ENCODE measurements at regions not wholly inside any gene's neighbourhood (a gene's known extent, or its start where the extent isn't known, plus 50 kb on each side); places are given as distances from the start of the nearest gene placed in this dataset.

DNA sequence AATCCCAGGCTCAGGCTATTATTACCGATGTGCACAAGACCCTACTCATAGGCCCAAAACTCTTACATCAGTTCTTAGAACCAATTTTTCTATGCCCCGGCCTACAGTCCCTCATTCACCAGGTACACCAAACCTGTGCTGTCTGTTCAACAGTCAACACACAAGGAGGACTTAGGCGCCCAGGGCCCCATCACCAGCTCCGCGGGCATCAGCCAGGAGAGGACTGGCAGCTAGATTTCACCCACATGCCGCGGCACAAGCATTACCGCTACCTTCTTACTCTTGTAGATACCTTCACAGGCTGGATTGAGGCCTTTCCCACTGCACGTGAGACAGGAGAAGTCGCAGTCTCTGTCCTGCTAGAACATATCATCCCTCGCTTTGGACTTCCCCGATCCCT lies 962.5 kb downstream of the RPA4 start:
- H3K4me3 Mint-ChIP-seq = no peak overlapping the region
- H3K4me1 Mint-ChIP-seq = no peaks in the 10 kb centered on the region
- ChIA-PET POLR2A (no interaction called here), CTCF (no interaction called here)
- TF ChIP-seq, protein P1, sequence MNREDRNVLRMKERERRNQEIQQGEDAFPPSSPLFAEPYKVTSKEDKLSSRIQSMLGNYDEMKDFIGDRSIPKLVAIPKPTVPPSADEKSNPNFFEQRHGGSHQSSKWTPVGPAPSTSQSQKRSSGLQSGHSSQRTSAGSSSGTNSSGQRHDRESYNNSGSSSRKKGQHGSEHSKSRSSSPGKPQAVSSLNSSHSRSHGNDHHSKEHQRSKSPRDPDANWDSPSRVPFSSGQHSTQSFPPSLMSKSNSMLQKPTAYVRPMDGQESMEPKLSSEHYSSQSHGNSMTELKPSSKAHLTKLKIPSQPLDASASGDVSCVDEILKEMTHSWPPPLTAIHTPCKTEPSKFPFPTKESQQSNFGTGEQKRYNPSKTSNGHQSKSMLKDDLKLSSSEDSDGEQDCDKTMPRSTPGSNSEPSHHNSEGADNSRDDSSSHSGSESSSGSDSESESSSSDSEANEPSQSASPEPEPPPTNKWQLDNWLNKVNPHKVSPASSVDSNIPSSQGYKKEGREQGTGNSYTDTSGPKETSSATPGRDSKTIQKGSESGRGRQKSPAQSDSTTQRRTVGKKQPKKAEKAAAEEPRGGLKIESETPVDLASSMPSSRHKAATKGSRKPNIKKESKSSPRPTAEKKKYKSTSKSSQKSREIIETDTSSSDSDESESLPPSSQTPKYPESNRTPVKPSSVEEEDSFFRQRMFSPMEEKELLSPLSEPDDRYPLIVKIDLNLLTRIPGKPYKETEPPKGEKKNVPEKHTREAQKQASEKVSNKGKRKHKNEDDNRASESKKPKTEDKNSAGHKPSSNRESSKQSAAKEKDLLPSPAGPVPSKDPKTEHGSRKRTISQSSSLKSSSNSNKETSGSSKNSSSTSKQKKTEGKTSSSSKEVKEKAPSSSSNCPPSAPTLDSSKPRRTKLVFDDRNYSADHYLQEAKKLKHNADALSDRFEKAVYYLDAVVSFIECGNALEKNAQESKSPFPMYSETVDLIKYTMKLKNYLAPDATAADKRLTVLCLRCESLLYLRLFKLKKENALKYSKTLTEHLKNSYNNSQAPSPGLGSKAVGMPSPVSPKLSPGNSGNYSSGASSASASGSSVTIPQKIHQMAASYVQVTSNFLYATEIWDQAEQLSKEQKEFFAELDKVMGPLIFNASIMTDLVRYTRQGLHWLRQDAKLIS (CRISPR knock-in tag; IDR thresholded peaks at IDR 0.05; ENCODE audit: borderline replicate concordance) = no peak
- TF ChIP-seq, protein P2, sequence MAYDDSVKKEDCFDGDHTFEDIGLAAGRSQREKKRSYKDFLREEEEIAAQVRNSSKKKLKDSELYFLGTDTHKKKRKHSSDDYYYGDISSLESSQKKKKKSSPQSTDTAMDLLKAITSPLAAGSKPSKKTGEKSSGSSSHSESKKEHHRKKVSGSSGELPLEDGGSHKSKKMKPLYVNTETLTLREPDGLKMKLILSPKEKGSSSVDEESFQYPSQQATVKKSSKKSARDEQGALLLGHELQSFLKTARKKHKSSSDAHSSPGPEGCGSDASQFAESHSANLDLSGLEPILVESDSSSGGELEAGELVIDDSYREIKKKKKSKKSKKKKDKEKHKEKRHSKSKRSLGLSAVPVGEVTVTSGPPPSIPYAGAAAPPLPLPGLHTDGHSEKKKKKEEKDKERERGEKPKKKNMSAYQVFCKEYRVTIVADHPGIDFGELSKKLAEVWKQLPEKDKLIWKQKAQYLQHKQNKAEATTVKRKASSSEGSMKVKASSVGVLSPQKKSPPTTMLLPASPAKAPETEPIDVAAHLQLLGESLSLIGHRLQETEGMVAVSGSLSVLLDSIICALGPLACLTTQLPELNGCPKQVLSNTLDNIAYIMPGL (CRISPR knock-in tag; IDR thresholded peaks at IDR 0.05) = no peak
- TF ChIP-seq, protein P3, sequence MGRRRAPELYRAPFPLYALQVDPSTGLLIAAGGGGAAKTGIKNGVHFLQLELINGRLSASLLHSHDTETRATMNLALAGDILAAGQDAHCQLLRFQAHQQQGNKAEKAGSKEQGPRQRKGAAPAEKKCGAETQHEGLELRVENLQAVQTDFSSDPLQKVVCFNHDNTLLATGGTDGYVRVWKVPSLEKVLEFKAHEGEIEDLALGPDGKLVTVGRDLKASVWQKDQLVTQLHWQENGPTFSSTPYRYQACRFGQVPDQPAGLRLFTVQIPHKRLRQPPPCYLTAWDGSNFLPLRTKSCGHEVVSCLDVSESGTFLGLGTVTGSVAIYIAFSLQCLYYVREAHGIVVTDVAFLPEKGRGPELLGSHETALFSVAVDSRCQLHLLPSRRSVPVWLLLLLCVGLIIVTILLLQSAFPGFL (CRISPR knock-in tag; IDR thresholded peaks at IDR 0.05; ENCODE audit: borderline replicate concordance) = no peak
- TF ChIP-seq, protein P4, sequence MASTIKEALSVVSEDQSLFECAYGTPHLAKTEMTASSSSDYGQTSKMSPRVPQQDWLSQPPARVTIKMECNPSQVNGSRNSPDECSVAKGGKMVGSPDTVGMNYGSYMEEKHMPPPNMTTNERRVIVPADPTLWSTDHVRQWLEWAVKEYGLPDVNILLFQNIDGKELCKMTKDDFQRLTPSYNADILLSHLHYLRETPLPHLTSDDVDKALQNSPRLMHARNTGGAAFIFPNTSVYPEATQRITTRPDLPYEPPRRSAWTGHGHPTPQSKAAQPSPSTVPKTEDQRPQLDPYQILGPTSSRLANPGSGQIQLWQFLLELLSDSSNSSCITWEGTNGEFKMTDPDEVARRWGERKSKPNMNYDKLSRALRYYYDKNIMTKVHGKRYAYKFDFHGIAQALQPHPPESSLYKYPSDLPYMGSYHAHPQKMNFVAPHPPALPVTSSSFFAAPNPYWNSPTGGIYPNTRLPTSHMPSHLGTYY (CRISPR knock-in tag; IDR thresholded peaks at IDR 0.05) = no peak
- TF ChIP-seq, protein P5, sequence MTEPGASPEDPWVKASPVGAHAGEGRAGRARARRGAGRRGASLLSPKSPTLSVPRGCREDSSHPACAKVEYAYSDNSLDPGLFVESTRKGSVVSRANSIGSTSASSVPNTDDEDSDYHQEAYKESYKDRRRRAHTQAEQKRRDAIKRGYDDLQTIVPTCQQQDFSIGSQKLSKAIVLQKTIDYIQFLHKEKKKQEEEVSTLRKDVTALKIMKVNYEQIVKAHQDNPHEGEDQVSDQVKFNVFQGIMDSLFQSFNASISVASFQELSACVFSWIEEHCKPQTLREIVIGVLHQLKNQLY (CRISPR knock-in tag; IDR thresholded peaks at IDR 0.05) = no peak
- TF ChIP-seq FOXK1 (CRISPR knock-in tag; IDR thresholded peaks at IDR 0.05) (no peak), ETV6 (CRISPR knock-in tag; IDR thresholded peaks at IDR 0.05) (no peak), JAZF1 (CRISPR knock-in tag; IDR thresholded peaks at IDR 0.05) (no peak), NR2C2 (CRISPR knock-in tag; IDR thresholded peaks at IDR 0.05) (no peak), IRF2 (CRISPR knock-in tag; IDR thresholded peaks at IDR 0.05; ENCODE audit: borderline replicate concordance, low read depth) (no peak), CREB1 (CRISPR knock-in tag; IDR thresholded peaks at IDR 0.05) (no peak), OVOL2 (CRISPR knock-in tag; IDR thresholded peaks at IDR 0.05; ENCODE audit: borderline replicate concordance) (no peak)
- ATAC-seq = no peak
- H3K27me3 Mint-ChIP-seq (ENCODE audit: low read depth) = no peaks in the 10 kb centered on the region
- peaks cover 56% of the 10 kb centered on the region for H3K36me3 Mint-ChIP-seq
- no peak overlapping the region for H3K27ac Mint-ChIP-seq
- peaks cover 59% of the 10 kb centered on the region for H3K9me3 Mint-ChIP-seq
- DNase-seq (ENCODE audit: low spot score) = no peak

DNA sequence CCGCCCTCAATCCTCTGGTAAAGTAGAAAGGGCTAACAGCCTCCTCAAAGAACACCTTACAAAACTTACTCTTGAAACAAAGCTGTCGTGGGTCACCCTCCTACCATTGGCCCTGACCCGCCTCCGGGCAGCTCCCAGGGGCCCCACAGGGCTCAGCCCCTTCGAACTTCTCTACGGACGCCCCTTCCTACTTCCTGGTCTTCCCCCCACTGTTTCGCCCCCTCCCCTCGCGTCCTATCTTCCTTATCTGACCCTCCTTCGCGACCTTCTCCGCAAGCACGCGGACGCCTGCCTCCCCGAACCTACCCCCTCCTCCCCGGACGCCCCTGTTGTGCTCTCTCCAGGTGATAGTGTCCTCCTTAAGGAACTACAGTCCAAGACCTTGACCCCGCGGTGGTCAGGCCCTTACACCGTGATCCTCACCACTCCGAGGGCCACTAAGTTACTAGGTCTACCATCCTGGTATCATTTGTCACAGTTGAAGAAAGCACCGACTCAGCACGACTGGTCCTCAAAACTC lies 963.1 kb downstream of the RPA4 start:
- ChIA-PET POLR2A (no interaction called here), CTCF (interaction anchor here (0.5 kb wide), 1 partner anchor 309 kb away, joined by 3 read pairs; no protein-coding TSS in a partner anchor)
- H3K27ac Mint-ChIP-seq = no peak overlapping the region
- peaks cover 52% of the 10 kb centered on the region for H3K36me3 Mint-ChIP-seq
- DNase-seq (ENCODE audit: low spot score) (no peak), ATAC-seq (no peak)
- H3K27me3 Mint-ChIP-seq (ENCODE audit: low read depth) = no peaks in the 10 kb centered on the region
- H3K4me1 Mint-ChIP-seq = no peaks in the 10 kb centered on the region
- H3K9me3 Mint-ChIP-seq = peaks cover 59% of the 10 kb centered on the region
- no peak overlapping the region for H3K4me3 Mint-ChIP-seq
- TF ChIP-seq ZNF138 (CRISPR knock-in tag; conservative IDR thresholded peaks at IDR 0.05) (no peak), NR2C2 (CRISPR knock-in tag; IDR thresholded peaks at IDR 0.05) (no peak), ZNF396 (CRISPR knock-in tag; IDR thresholded peaks at IDR 0.05; ENCODE audit: borderline replicate concordance) (no peak), MYBL2 (CRISPR knock-in tag; IDR thresholded peaks at IDR 0.05) (no peak), CREM (CRISPR knock-in tag; IDR thresholded peaks at IDR 0.05) (no peak), JUN (CRISPR knock-in tag; IDR thresholded peaks at IDR 0.05) (no peak)
- TF ChIP-seq, protein P6, sequence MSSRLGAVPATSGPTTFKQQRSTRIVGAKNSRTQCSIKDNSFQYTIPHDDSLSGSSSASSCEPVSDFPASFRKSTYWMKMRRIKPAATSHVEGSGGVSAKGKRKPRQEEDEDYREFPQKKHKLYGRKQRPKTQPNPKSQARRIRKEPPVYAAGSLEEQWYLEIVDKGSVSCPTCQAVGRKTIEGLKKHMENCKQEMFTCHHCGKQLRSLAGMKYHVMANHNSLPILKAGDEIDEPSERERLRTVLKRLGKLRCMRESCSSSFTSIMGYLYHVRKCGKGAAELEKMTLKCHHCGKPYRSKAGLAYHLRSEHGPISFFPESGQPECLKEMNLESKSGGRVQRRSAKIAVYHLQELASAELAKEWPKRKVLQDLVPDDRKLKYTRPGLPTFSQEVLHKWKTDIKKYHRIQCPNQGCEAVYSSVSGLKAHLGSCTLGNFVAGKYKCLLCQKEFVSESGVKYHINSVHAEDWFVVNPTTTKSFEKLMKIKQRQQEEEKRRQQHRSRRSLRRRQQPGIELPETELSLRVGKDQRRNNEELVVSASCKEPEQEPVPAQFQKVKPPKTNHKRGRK (CRISPR knock-in tag; IDR thresholded peaks at IDR 0.05; ENCODE audit: borderline replicate concordance) = no peak
- TF ChIP-seq, protein P7, sequence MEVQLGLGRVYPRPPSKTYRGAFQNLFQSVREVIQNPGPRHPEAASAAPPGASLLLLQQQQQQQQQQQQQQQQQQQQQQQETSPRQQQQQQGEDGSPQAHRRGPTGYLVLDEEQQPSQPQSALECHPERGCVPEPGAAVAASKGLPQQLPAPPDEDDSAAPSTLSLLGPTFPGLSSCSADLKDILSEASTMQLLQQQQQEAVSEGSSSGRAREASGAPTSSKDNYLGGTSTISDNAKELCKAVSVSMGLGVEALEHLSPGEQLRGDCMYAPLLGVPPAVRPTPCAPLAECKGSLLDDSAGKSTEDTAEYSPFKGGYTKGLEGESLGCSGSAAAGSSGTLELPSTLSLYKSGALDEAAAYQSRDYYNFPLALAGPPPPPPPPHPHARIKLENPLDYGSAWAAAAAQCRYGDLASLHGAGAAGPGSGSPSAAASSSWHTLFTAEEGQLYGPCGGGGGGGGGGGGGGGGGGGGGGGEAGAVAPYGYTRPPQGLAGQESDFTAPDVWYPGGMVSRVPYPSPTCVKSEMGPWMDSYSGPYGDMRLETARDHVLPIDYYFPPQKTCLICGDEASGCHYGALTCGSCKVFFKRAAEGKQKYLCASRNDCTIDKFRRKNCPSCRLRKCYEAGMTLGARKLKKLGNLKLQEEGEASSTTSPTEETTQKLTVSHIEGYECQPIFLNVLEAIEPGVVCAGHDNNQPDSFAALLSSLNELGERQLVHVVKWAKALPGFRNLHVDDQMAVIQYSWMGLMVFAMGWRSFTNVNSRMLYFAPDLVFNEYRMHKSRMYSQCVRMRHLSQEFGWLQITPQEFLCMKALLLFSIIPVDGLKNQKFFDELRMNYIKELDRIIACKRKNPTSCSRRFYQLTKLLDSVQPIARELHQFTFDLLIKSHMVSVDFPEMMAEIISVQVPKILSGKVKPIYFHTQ (CRISPR knock-in tag; IDR thresholded peaks at IDR 0.05) = no peak
- TF ChIP-seq, protein P3 (CRISPR knock-in tag; IDR thresholded peaks at IDR 0.05; ENCODE audit: borderline replicate concordance) = no peak
